Hippocampal formation (tissue), 2 donors: ENCODE measurements at regions not wholly inside any gene's neighbourhood (a gene's known extent, or its start where the extent isn't known, plus 50 kb on each side); places are given as distances from the start of the nearest gene placed in this dataset.

Experiments
- DNase-seq, 2 donors: peaks; one replicate each; lab custom pipeline; 2025; lab: John Stamatoyannopoulos, UW

DNA sequence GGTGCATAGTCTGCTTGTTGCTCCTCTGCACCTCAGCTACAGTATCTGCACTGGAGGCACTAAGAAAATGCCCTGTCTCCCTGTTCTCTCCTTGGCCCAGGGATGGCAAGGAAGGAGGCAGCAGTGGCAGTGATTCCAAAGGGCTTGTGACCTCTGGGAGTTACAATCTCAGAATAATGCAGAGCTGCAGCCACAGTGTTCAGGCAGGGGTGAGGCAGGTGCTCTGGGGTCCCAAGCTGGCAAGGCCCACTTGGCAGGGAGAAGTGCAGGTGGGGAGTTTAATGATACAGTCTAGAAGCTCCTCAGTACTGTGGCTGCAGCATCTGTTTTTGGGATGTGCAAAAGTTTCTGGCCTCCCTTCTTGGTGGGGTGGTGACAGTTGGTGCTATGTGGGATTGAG lies 456.4 kb downstream of the CCSER2 start:
- no peak for DNase-seq

DNA sequence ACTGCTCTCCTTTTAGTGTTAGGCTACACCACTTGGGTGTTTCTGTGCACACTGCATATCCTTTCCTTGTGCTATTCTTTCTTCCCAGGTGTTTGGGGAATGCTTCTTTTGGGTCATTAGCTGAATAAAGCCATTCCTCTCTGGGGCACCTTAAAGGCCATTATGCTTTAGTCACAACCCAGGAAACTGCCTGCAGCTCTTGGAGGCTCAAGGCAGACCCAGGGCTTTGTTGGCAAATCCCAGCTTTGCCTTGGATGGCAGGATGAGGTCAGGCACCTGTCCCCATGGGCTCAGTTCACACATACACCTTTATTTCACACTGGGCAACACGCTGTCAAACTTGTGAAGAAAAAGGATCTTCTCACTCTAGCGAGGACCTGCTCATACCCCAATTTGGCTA lies 460.6 kb downstream of the CCSER2 start:
- DNase-seq: no peak

- no peak for DNase-seq
Measured at GRCh38 chr10:84798312-84798711, 469.9 kb downstream of the CCSER2 start.

DNA sequence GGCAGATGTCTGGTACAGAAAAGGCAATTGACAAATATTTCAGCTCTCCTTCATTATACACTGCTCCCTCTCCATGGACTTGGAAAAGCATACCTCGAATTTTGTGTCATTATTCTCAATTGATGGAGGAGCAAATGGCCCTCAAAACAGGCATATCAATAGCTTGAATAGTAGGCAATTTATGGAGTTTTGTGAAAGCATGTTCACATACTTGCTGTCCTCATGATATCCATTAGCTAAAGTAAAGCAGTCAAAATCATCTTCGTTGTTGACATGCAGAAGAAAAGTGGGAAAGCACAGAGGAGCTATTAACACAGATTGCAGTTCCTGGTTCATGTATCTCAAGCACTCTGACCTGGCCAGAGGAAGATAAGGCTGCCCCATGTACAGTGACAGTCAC lies 472.8 kb downstream of the CCSER2 start:
- DNase-seq: no peak

DNA sequence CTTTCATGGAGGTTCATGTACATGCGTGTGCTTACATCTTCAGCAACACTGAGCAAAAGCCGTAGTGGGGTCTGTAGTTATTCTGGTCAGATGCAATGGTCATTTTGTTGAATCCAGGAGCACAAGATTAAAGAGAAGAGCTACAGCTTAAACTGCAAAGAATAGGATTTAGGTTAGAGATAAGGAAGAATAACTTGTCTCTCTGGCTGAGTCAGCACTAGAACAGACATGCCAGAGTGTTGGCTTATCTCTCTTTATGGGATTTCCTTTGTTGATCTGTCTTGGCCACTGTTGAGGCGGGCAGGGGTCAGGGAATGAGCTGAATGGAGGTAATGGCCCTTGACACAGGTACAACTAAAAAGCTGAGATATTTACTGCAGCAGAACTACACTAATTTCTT lies 473.5 kb downstream of the CCSER2 start:
- no peak for DNase-seq

DNA sequence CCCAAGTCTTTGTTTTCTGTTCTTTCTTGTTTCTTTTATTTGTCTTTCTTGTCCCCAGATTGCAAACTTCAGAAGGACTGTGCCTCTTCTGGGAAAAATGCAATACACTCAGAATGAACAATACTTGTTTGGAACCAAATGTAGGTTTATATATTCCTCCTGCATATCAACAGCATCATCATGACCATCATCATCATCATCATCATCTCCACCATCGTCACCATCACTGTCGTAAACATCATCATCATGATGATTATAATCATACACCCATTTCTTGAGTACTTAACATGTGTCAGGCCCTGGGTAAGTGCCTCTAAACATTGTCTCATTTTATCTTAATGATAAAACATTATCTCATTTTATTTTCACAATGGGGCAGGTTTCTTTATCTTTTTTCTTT lies 476.8 kb downstream of the CCSER2 start:
- DNase-seq: no peak

GRCh38 chr10:84811113-84811512 lies 482.7 kb downstream of the CCSER2 start:
- no peak for DNase-seq

GRCh38 chr10:84818961-84819360 lies 490.6 kb downstream of the CCSER2 start:
- DNase-seq: no peak

DNA sequence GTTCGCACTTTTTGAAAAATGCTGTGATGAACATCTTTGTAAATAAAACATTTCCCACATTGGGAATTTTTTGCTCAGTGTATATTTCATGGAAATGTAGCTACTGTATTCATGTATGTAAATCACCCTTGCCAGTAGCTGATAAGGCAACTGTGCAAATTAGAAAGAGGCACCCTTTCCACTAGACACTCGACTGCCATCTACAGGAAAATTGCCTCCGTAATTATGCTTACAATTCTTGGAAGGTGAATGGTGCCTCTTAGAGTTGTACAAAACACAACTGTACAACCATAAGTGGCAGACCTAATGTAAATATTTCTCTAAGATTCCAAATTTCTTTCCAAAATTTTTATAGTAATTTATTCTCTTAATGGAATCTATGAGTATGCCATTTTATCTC lies 491.7 kb downstream of the CCSER2 start:
- peak in 1 of 2 donors; percentile 11 for DNase-seq

- DNase-seq: no peak
Measured at GRCh38 chr10:84820596-84820995, 492.2 kb downstream of the CCSER2 start.

DNA sequence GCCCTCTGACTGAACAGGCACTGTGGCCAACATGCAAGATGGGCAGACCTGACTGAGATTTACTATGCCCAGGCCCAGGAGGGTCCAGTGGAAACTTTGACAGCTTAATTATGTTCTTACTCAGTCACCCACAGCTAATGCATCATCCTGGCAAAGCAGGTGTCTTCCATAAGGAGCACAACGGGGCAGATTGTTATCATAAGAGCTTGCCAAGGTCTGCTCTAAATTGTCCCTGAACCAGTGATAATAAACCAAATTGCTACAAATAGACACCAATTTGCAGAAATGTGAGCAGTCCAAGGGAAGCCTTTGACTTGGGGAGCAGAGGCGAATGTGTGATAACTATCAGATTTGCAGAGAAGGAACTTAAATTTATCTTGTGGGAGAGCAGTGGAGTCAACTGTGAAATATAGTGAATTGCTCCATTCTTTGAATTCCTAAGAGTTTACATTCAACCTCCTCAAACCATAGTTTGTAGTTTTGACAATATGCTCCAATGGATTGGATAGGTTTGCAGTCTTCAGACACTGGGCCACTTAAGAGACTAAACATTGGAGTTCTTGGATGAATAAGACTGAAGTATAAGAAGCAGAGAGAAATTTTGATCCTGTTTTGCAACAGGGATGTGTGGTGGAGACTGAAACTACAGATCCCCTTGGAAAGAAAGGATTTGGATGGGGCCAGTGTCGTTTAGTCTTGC lies 494.7 kb downstream of the CCSER2 start:
- no peak for DNase-seq

GRCh38 chr10:84824525-84824924 lies 496.1 kb downstream of the CCSER2 start:
- DNase-seq: no peak

GRCh38 chr10:84825330-84825729 lies 496.9 kb downstream of the CCSER2 start:
- no peak for DNase-seq

GRCh38 chr10:84826704-84827103 lies 498.3 kb downstream of the CCSER2 start:
- DNase-seq: no peak

GRCh38 chr10:84829131-84829530 lies 500.7 kb downstream of the CCSER2 start:
- no peak for DNase-seq

DNA sequence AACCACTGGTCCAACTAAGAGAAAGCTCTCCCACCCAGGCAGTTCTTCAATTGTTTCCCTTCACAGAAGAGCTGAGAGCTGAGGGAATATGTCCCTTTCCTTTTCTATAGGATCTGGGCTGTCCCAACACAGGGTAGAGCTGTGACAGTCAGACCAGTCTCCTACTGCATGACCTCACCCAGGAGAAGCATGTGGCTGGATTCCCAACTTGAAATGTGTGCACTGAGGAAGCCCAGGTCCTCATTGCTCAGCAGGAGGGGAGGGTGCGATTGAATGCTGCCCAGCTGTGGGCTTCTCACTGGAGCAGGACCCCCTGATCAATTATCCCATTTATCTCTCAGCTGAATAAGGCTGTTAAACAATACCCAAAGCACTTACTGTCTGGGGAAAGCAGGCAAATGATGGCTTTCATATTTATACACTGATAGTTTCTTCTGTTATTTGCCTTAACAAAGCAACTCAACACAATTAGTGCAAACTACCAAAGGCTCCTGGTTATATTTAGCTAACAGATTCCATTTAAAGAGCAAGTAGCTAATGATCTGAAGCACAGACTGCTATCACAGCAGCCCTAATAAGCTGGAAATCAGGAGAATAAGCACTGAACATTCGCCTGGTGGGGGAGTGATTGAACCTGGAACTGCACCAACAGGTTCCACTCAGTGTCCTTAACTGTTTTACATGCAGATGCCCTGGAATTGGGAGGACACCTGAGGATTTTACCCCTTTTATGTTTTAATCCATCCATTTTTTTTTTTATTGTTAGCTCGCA lies 508.8 kb downstream of the CCSER2 start:
- no peak for DNase-seq

- no peak for DNase-seq
Measured at GRCh38 chr10:84837877-84838276, 509.5 kb downstream of the CCSER2 start.

- no peak for DNase-seq
Measured at GRCh38 chr10:84838851-84839250, 510.5 kb downstream of the CCSER2 start.

DNA sequence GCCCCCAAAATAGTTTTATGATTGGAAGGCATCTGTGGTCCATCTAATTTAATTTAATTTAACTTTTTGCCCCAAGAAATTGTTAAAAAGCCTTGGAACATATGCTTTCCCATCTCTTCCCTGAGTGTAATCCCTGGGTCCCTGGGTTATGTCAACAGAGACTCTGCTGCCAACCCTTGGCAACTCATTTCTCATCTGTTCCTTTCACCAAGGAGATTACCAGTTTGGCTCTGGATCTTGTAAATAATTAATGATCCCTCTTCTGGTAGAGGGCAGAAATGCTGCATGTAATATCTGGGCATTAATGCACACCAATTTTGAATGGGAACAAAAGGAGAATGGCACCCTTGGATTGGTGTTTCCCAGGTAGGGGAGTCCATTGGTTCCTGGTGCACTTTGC lies 514.2 kb downstream of the CCSER2 start:
- DNase-seq: no peak

DNA sequence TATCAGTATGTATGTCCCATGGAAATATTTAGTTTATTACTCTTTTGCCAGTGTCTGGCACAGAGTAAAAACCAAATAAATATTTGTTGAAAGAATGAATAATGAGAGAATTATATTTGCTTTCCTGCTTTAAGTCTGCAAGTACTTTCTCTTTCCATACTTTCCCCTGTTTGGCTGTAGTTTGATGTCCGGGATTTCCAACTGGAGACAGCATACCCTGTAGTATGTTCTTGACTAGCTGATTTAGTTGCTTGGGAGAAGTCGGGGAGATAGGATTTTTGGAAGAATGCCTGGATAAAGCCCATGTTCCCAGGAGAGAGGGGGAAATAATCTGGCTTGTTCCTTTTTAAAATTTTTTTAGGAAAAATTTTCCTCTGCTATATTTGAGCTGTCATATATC lies 516.1 kb downstream of the CCSER2 start:
- DNase-seq: no peak

- DNase-seq: peak in 1 of 2 donors; percentile 5
Measured at GRCh38 chr10:84845628-84846261, 517.4 kb downstream of the CCSER2 start.

DNA sequence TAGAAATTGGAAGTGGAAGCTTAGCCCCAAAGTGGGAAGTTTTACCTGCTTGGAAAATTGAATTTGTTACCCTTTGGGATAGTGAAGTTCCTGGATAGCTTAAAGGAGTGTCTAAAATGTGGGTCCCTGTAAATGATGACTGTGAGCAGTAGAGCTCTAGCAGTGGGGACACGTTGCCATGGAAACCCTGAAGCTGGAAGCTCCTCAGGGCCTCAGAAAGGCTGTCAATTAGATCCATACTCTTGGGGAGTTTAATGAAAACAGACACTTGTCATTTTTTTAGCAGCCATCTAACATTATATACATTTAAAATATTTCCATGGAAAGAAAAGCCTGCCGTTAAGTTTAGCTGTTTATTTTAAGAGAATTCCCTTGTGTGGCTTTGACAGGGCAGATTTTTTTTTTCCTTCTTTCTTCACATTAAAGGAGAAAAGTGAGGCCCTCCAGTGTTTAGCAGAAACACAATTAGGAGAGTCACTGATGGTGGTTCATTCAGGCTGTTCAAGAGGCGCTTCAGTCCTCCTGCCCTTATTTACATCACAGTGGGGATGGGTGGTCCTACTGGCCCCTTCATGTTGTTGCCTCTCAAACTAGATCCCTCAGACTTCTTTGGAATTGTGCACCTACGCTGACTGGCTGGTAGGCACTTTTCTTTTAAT lies 518.4 kb downstream of the CCSER2 start:
- DNase-seq: no peak

DNA sequence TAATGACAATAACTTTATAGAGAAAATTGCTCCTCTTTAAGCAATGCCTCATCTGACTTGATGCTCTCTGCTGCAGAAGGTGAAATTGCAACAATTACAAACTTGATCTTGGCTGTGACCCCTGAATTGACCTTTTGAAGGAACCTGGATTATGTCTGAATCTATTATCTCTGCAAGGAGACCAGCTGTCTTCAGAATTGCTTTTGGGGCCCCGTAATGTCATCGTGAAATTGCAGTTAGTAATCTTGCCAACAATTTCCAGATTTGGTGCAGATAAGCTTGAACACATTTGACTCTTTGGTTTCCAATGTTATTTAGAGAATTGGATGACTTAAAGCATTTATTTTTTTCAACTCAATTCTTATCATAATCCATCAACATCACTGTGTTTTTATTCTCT lies 520.6 kb downstream of the CCSER2 start:
- DNase-seq: no peak
